ENCODE measurements at regions not wholly inside any gene's neighbourhood (a gene's known extent, or its start where the extent isn't known, plus 50 kb on each side); places are given as distances from the start of the nearest gene placed in this dataset.

- no peaks in the 10 kb centered on the region for H3K4me1 Mint-ChIP-seq
- Histone ChIP-seq H3K4me1 (ENCODE audit: control insufficient read depth, insufficient read depth, low read length, poor library complexity, severe bottlenecking) (no peaks in the 10 kb centered on the region), H3K9me3 (ENCODE audit: control insufficient read depth in 2 of 2, low read length in 2 of 2) (no peaks in the 10 kb centered on the region), H3K4me3 (ENCODE audit: low read depth, low read length) (no peak overlapping the region), H3K36me3 (ENCODE audit: control insufficient read depth, insufficient read depth, low read length) (no peaks in the 10 kb centered on the region), H3K27ac (ENCODE audit: insufficient read depth, low read length, poor library complexity, severe bottlenecking) (no peak overlapping the region), H3K27me3 (ENCODE audit: control insufficient read depth, insufficient read depth, low read length) (no peaks in the 10 kb centered on the region)
- ATAC-seq (ENCODE audit: low read depth in 2 of 2) (no peak), DNase-seq (no peak)
- H3K4me3 Mint-ChIP-seq: no peak overlapping the region
- H3K36me3 Mint-ChIP-seq: no peaks in the 10 kb centered on the region
- peaks cover 5% of the 10 kb centered on the region for H3K27me3 Mint-ChIP-seq
- H3K27ac Mint-ChIP-seq: no peak overlapping the region
- peaks cover 0 to 2% (median 0%) of the 10 kb centered on the region in 7 donors for H3K9me3 Mint-ChIP-seq
These were observed 102.6 kb upstream of the TBX20 start for GRCh38 chr7:35356495-35356894.

- Histone ChIP-seq H3K4me3 (ENCODE audit: low read depth, low read length) (no peak overlapping the region), H3K27me3 (ENCODE audit: control insufficient read depth, insufficient read depth, low read length) (no peaks in the 10 kb centered on the region), H3K36me3 (ENCODE audit: control insufficient read depth, insufficient read depth, low read length) (no peaks in the 10 kb centered on the region), H3K9me3 (ENCODE audit: control insufficient read depth in 2 of 2, low read length in 2 of 2) (no peaks in the 10 kb centered on the region), H3K27ac (ENCODE audit: insufficient read depth, low read length, poor library complexity, severe bottlenecking) (no peak overlapping the region), H3K4me1 (ENCODE audit: control insufficient read depth, insufficient read depth, low read length, poor library complexity, severe bottlenecking) (no peaks in the 10 kb centered on the region)
- Mint-ChIP-seq H3K9me3 (peaks cover 0 to 2% (median 0%) of the 10 kb centered on the region in 7 donors), H3K27ac (no peak overlapping the region), H3K27me3 (peaks cover 5% of the 10 kb centered on the region), H3K4me1 (no peaks in the 10 kb centered on the region), H3K36me3 (no peaks in the 10 kb centered on the region), H3K4me3 (no peak overlapping the region)
- ATAC-seq (ENCODE audit: low read depth in 2 of 2): no peak
- no peak for DNase-seq
These were observed 102.0 kb upstream of the TBX20 start for GRCh38 chr7:35355911-35356310.

GRCh38 chr7:35355199-35355598, 101.3 kb upstream of the TBX20 start:
- peaks cover 5% of the 10 kb centered on the region for H3K27me3 Mint-ChIP-seq
- H3K4me3 Mint-ChIP-seq: no peak overlapping the region
- no peak overlapping the region for H3K27ac ChIP-seq (ENCODE audit: insufficient read depth, low read length, poor library complexity, severe bottlenecking)
- H3K27ac Mint-ChIP-seq: no peak overlapping the region
- no peak for ATAC-seq (ENCODE audit: low read depth in 2 of 2)
- no peaks in the 10 kb centered on the region for H3K36me3 Mint-ChIP-seq
- H3K27me3 ChIP-seq (ENCODE audit: control insufficient read depth, insufficient read depth, low read length): no peaks in the 10 kb centered on the region
- H3K4me1 ChIP-seq (ENCODE audit: control insufficient read depth, insufficient read depth, low read length, poor library complexity, severe bottlenecking): no peaks in the 10 kb centered on the region
- no peaks in the 10 kb centered on the region for H3K36me3 ChIP-seq (ENCODE audit: control insufficient read depth, insufficient read depth, low read length)
- peaks cover 0 to 5% (median 0%) of the 10 kb centered on the region in 7 donors for H3K9me3 Mint-ChIP-seq
- no peak overlapping the region for H3K4me3 ChIP-seq (ENCODE audit: low read depth, low read length)
- no peak for DNase-seq
- H3K4me1 Mint-ChIP-seq: no peaks in the 10 kb centered on the region
- H3K9me3 ChIP-seq (ENCODE audit: control insufficient read depth in 2 of 2, low read length in 2 of 2): no peaks in the 10 kb centered on the region

DNA sequence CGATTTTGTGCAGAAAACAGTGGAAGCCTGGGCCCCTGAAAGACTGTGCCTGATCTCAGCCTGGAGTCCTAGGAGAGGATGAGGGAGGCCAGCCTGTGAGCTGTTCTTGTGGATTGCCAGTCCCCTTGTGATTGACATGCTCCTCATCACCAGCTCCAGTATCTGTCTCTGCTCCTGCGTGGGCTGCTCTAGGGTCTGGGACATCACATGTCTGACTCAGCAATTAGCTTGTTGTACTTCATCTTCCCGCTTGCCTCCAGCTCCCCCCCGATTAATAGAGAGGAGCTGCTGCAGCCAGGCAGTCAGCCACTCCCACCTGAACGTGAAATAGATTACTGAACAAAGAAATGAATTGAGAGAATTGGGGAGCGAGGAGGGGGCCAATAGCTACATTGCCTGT, 99.6 kb upstream of the TBX20 start:
- H3K9me3 ChIP-seq (ENCODE audit: control insufficient read depth in 2 of 2, low read length in 2 of 2): no peaks in the 10 kb centered on the region
- H3K4me1 Mint-ChIP-seq: no peaks in the 10 kb centered on the region
- H3K27ac Mint-ChIP-seq: no peak overlapping the region
- ATAC-seq (ENCODE audit: low read depth in 2 of 2) (no peak), DNase-seq (no peak)
- H3K27ac ChIP-seq (ENCODE audit: insufficient read depth, low read length, poor library complexity, severe bottlenecking): no peak overlapping the region
- no peaks in the 10 kb centered on the region for H3K36me3 Mint-ChIP-seq
- no peaks in the 10 kb centered on the region for H3K4me1 ChIP-seq (ENCODE audit: control insufficient read depth, insufficient read depth, low read length, poor library complexity, severe bottlenecking)
- H3K9me3 Mint-ChIP-seq: peaks cover 0 to 5% (median 0%) of the 10 kb centered on the region in 7 donors
- H3K27me3 Mint-ChIP-seq: peaks cover 5% of the 10 kb centered on the region
- H3K4me3 Mint-ChIP-seq: no peak overlapping the region
- no peaks in the 10 kb centered on the region for H3K36me3 ChIP-seq (ENCODE audit: control insufficient read depth, insufficient read depth, low read length)
- H3K27me3 ChIP-seq (ENCODE audit: control insufficient read depth, insufficient read depth, low read length): no peaks in the 10 kb centered on the region
- no peak overlapping the region for H3K4me3 ChIP-seq (ENCODE audit: low read depth, low read length)

DNA sequence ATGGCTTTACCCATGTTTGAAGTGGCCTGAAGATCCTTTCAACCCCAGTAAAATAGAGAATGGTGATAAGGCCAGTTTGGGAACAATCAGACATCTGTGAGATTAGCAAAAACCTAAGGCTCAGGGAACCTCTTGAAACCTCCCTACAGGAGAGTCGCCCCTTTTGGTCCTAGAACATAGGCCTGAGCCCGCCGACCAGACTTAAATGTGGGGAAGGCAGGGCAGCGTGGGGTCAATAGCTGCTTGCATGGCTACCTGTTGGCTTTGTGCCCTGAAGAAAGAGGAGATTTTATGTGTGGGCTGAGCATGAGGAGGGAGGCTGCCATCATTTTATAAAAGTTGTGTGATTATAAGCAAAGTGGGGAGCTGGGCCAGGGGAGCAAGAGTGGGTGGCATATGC, 97.6 kb upstream of the TBX20 start:
- no peaks in the 10 kb centered on the region for H3K36me3 ChIP-seq (ENCODE audit: control insufficient read depth, insufficient read depth, low read length)
- no peak overlapping the region for H3K4me3 ChIP-seq (ENCODE audit: low read depth, low read length)
- no peaks in the 10 kb centered on the region for H3K36me3 Mint-ChIP-seq
- no peaks in the 10 kb centered on the region for H3K9me3 ChIP-seq (ENCODE audit: control insufficient read depth in 2 of 2, low read length in 2 of 2)
- H3K27me3 Mint-ChIP-seq: peaks cover 15% of the 10 kb centered on the region
- H3K27me3 ChIP-seq (ENCODE audit: control insufficient read depth, insufficient read depth, low read length): no peaks in the 10 kb centered on the region
- H3K27ac ChIP-seq (ENCODE audit: insufficient read depth, low read length, poor library complexity, severe bottlenecking): no peak overlapping the region
- no peak overlapping the region for H3K27ac Mint-ChIP-seq
- DNase-seq (no peak), ATAC-seq (ENCODE audit: low read depth in 2 of 2) (no peak)
- no peak overlapping the region for H3K4me3 Mint-ChIP-seq
- H3K4me1 Mint-ChIP-seq: no peaks in the 10 kb centered on the region
- H3K9me3 Mint-ChIP-seq: peaks cover 0 to 5% (median 0%) of the 10 kb centered on the region in 7 donors
- no peaks in the 10 kb centered on the region for H3K4me1 ChIP-seq (ENCODE audit: control insufficient read depth, insufficient read depth, low read length, poor library complexity, severe bottlenecking)

GRCh38 chr7:35348611-35349400, 94.9 kb upstream of the TBX20 start:
- Histone ChIP-seq H3K4me1 (ENCODE audit: control insufficient read depth, insufficient read depth, low read length, poor library complexity, severe bottlenecking) (no peaks in the 10 kb centered on the region), H3K36me3 (ENCODE audit: control insufficient read depth, insufficient read depth, low read length) (no peaks in the 10 kb centered on the region), H3K9me3 (ENCODE audit: control insufficient read depth in 2 of 2, low read length in 2 of 2) (no peaks in the 10 kb centered on the region), H3K27ac (ENCODE audit: insufficient read depth, low read length, poor library complexity, severe bottlenecking) (no peak overlapping the region), H3K27me3 (ENCODE audit: control insufficient read depth, insufficient read depth, low read length) (no peaks in the 10 kb centered on the region), H3K4me3 (ENCODE audit: low read depth, low read length) (no peak overlapping the region)
- Mint-ChIP-seq H3K27me3 (peaks cover 19% of the 10 kb centered on the region), H3K4me3 (no peak overlapping the region), H3K4me1 (no peaks in the 10 kb centered on the region), H3K27ac (no peak overlapping the region), H3K36me3 (no peaks in the 10 kb centered on the region), H3K9me3 (peaks cover 0 to 5% (median 0%) of the 10 kb centered on the region in 7 donors)
- no peak for DNase-seq
- no peak for ATAC-seq (ENCODE audit: low read depth in 2 of 2)

DNA sequence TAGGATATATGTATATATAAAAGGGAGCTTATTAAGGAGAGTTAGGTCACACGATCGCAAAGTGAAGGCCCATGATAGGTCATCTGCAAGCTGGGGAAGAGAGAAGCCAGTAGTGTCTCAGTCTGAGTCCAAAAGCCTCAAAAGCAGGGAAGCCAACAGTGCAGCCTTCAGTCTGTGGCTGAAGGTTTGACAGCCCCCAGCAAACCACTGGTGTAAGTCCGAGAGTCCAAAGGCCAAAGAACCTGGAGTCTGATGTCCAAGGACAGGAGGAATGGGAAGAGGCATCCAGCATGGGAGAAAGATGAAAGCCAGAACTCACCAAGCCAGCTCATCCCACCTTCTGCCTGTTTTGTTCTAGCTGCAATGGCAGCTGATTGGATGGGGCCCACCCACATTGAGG, 88.9 kb upstream of the TBX20 start:
- no peaks in the 10 kb centered on the region for H3K9me3 ChIP-seq (ENCODE audit: control insufficient read depth in 2 of 2, low read length in 2 of 2)
- DNase-seq (no peak), ATAC-seq (ENCODE audit: low read depth in 2 of 2) (no peak)
- Mint-ChIP-seq H3K4me3 (no peak overlapping the region), H3K4me1 (peaks cover 0 to 5% (median 0%) of the 10 kb centered on the region in 4 donors), H3K27ac (no peak overlapping the region), H3K9me3 (no peaks in the 10 kb centered on the region), H3K36me3 (no peaks in the 10 kb centered on the region), H3K27me3 (peaks cover 14% of the 10 kb centered on the region)
- H3K27me3 ChIP-seq (ENCODE audit: control insufficient read depth, insufficient read depth, low read length): no peaks in the 10 kb centered on the region
- no peak overlapping the region for H3K27ac ChIP-seq (ENCODE audit: insufficient read depth, low read length, poor library complexity, severe bottlenecking)
- no peaks in the 10 kb centered on the region for H3K4me1 ChIP-seq (ENCODE audit: control insufficient read depth, insufficient read depth, low read length, poor library complexity, severe bottlenecking)
- H3K36me3 ChIP-seq (ENCODE audit: control insufficient read depth, insufficient read depth, low read length): no peaks in the 10 kb centered on the region
- H3K4me3 ChIP-seq (ENCODE audit: low read depth, low read length): no peak overlapping the region

DNA sequence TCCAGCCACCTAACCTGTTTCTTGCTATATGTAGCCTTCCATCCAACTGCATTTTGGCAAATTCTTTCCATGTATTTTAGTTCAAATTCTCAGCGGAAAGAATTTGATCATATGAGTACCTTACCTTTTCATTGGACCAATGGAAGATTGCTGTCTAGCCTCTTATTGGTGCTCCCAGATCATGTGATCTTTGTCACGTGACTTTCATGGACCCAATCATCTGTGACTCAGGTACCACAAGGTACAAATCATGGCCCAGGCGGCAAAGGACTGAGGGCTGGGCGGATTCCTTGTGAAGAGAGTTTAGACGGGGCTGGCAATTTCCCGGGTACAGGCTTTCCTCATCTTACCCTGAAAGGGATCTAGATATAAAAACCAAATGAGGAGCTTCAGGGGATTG, 85.9 kb upstream of the TBX20 start:
- H3K27ac Mint-ChIP-seq: no peak overlapping the region
- no peaks in the 10 kb centered on the region for H3K4me1 ChIP-seq (ENCODE audit: control insufficient read depth, insufficient read depth, low read length, poor library complexity, severe bottlenecking)
- no peaks in the 10 kb centered on the region for H3K9me3 ChIP-seq (ENCODE audit: control insufficient read depth in 2 of 2, low read length in 2 of 2)
- H3K4me1 Mint-ChIP-seq: peaks cover 0 to 5% (median 0%) of the 10 kb centered on the region in 4 donors
- H3K27me3 Mint-ChIP-seq: peaks cover 4% of the 10 kb centered on the region
- no peaks in the 10 kb centered on the region for H3K36me3 Mint-ChIP-seq
- H3K36me3 ChIP-seq (ENCODE audit: control insufficient read depth, insufficient read depth, low read length): no peaks in the 10 kb centered on the region
- DNase-seq (no peak), ATAC-seq (ENCODE audit: low read depth in 2 of 2) (no peak)
- no peaks in the 10 kb centered on the region for H3K27me3 ChIP-seq (ENCODE audit: control insufficient read depth, insufficient read depth, low read length)
- H3K4me3 Mint-ChIP-seq: no peak overlapping the region
- no peak overlapping the region for H3K4me3 ChIP-seq (ENCODE audit: low read depth, low read length)
- H3K9me3 Mint-ChIP-seq: peaks cover 0 to 2% (median 0%) of the 10 kb centered on the region in 7 donors
- H3K27ac ChIP-seq (ENCODE audit: insufficient read depth, low read length, poor library complexity, severe bottlenecking): no peak overlapping the region
